ENCODE measurements at regions not wholly inside any gene's neighbourhood (a gene's known extent, or its start where the extent isn't known, plus 50 kb on each side); places are given as distances from the start of the nearest gene placed in this dataset.
"Not testable (repeated sequence)": the region's sequence is repeated elsewhere in the genome, so short reads cannot be mapped to it uniquely, and the experiment has no call there.

- not testable (repeated sequence) for TF ChIP-seq ZNF565 (CRISPR knock-in tag; conservative IDR thresholded peaks at IDR 0.05; ENCODE audit: low read depth); POU6F1 (CRISPR knock-in tag; IDR thresholded peaks at IDR 0.05; ENCODE audit: borderline replicate concordance, low read depth); ZFP30 (CRISPR knock-in tag; IDR thresholded peaks at IDR 0.05); ZFP3 (CRISPR knock-in tag; IDR thresholded peaks at IDR 0.05); OSR1 (CRISPR knock-in tag; IDR thresholded peaks at IDR 0.05); RARB (CRISPR knock-in tag; IDR thresholded peaks at IDR 0.05)
These were observed 120.8 kb downstream of the LRRC37A3 start for GRCh38 chr17:64798489-64798790.

All from SK-N-SH treated with all-trans-retinoic acid at 6 μM for 48 hours (cell line).